NCI-H524 (cell line): ENCODE measurements at regions not wholly inside any gene's neighbourhood (a gene's known extent, or its start where the extent isn't known, plus 50 kb on each side); places are given as distances from the start of the nearest gene placed in this dataset.
A peak's percentile ranks its signal among the peaks of the same experiment; 100 is the strongest.

ENCODE experiments used
- DNase-seq, 2 experiments: peaks; one replicate each; lab custom pipeline; 2025; lab: John Stamatoyannopoulos, UW

DNA sequence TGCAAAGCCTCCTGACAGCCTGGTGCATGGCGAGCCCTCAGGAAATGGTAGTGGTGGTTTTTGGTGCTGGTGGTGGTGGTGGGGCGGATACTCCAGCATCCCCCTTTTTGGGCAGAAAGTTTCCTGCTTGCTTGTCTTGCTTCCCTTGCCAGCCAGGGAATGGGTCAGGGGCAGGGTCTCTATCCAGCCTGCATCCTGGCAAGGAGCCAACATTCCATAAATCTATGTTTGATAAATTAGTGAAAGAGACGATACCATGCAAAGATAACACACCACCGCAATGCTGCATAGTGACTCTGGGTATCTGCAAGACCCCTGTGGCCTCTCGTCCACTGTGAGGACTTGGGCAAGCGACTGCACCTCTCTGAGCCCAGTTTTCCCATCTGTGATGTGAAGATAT is 246.2 kb downstream of the LRFN2 start:
- DNase-seq, result no peak

DNA sequence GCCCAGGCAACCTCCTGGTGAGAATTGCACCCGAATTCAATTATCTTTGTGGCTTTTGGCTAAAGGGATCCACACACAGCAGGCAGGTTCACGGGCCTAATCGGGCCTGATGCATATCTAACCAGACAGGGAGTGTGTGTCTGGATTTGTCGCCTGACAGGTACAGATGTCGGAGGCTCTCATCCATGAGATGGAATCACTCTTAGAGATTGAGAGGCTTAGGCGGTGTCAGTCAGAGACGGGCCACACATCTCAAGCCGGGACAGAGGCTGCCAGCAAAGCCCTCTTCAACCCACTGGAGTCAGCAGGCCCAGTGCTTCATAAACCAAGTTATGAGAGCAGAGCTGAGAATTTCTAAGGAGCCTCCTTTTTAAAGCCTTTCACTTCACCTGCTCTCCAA is 247.0 kb downstream of the LRFN2 start:
- peak; percentile 74 to 93 for DNase-seq

DNA sequence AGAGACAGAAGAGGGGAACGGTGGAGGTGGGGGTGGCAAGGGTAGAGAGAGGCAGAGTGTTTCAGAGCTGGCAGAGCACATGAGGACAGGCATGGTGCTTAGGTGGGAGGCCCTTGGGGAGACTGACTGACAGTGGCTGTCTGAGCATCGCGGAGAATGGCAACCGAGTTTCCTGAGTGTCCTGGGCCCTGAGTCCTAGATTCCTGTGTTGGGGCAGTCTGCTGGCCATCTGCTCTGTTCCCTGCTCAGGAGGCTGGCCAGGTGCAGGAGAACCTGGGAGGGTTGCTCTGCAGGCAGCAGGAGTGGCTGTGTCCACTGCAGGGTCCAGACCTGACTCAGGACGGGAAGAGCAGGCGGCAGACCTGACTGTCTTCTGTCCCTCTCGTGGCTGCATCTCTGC is 248.9 kb downstream of the LRFN2 start:
- DNase-seq, result no peak

DNA sequence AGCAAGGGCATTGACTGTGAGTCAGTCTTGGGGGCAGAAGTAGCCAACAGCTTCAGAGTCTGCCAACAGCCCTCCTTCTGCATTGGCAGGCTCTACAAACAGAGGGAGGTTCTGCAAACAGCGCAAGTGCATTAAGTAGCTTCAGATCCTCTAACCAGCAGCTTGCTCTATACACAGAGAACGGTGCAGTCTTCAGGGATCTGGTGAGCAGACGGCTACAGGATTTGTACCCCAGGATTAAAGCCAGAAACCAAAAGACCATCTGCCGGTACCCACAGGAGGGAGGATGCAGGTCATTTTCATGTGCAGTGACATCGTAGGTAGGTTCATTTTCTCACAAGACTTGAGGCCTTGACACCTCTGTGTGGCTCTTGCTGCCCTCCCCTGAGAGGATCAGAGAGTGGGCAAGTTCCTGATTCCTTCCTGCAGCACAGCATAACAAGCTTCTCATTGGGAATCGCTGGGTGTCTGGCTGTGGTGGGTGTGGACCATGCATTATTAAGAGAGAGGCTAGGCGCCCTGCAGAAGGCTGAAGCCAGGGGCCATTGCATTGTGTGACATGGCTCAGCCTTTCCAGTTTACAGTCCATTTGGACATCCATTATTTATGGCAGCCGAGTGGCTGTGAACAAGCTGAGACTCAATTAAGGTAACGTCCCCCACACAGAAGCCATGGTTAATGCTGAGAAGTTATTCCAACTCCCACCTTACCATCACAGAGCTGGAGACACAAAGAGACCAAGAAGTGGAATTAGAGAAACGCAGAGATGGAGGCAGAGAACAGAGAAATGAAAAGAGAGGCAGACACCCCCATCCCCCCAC is 250.0 kb downstream of the LRFN2 start:
- DNase-seq, result peak; percentile 91 to 96

DNA sequence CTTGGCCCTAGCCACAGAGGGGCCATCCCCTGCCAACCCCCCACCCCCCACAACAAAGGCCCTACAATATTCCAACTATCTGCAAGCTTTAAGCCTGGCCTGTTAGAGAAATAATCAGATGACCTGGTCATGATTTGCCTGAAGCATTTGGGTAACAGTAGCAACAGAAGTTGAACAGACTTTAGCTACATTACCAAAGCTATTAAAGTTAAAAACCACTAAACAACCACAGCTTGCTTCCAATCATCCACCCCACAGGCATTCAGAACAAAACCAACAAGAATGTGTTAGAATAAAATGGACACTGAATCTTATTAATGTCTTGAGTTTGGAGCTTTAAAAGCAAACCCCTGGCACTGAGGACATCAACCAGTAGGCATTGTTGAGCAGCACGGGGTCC is 250.9 kb downstream of the LRFN2 start:
- no peak for DNase-seq

DNA sequence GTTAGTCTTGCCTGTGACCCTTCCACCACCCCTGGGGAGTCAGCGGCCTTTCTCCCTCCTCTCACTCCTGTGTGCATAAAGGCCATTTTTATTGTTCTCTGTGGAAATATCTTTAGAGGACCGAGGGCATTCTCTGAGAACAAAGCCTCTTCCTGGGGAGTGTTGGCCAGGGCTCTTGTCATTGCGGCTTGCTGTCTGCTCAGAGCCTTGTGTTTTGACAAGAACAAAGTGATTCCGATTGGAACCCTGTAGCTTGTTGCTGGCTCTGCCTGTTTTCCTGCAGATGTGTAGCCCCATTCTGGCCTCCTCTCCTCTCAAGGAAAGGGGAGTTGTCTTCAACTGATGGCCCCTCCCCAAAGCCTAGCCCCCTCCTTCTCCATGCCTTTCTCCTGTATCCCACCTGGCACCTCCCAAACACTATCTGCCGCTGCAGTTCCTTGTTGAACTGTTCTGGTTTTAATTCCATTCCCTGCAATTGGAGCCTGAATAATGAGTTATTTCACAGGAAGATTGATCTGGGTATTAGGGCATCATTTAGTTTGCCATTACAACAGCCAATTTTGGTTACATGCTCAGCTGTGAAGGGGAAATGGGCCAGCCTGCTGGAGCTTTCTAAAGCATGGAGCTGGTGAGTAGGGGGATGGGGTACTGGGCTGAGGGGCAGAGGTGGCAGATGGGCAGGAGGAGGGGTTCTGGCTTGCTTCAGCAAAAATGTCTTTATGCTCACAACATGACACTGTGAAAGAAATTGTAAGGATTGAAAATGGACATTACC is 252.5 kb downstream of the LRFN2 start:
- DNase-seq, result peak; percentile 22 to 52

DNA sequence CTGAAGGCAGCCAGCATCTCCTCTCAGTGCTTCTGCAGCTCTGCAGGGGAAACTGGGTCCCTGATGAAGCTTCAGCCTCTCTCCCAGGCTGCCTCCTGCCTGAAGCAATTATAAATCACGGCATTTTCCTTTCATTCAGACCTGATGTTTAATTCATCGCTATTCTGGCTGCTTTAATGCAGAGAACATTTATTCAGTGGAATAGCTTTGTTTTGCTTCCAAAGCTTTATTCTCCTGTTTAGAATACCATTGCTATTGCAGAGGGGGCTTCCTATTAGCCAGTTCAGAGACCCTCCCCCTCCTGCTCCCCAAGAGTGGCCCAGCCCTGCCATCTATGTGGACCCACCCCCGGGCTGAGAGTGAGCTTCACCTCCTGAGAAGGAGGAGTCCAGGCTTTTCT is 255.6 kb downstream of the LRFN2 start:
- DNase-seq, result no peak

DNA sequence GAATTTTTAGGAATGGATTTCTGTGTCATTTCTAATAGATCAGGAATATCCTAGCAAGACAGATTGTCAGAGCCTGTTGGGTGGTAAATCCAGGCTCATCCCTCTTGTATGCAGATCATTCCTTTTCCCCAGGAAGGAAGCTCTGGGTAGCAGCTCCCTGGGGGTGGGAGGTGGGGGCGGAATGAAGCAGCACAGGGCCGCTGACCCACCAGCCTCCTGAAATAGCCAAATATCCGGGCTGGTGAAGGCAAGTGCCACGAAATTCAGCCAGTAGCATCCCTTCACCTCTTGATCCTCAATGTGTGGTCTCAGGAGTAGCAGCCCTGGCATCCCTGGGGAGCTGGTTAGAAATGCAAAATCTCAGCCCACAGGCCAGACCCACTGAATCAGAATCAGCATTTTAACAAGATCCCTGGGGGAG is 256.9 kb downstream of the LRFN2 start:
- DNase-seq, result no peak

DNA sequence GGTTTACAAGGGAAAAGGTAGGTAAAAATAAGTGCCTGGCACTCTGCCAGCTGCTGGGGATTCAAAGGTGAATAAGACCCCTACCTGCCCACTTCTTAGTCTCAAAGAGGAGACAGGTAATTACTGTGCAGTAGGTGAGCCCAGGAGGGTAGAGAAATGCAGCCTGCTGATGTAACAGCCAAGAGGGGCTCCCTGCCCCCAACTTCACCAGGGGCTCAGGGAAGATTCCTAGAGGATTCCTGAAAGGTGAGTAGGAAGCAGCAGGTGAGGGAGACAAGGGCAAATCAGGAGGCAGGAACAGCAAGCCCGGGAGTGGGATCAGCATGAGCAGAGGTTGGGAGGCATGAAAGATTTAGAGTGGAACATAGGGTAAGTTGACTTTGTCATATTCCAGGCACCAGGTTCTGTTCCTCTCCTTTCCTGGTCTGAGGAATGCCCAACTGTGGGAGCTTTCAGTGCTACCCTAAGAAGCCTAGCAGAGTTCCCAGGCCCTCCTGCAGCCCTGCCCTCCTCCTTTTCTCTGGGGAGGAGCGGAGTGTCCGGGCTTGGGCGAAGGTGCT is 258.1 kb downstream of the LRFN2 start:
- DNase-seq, result no peak

DNA sequence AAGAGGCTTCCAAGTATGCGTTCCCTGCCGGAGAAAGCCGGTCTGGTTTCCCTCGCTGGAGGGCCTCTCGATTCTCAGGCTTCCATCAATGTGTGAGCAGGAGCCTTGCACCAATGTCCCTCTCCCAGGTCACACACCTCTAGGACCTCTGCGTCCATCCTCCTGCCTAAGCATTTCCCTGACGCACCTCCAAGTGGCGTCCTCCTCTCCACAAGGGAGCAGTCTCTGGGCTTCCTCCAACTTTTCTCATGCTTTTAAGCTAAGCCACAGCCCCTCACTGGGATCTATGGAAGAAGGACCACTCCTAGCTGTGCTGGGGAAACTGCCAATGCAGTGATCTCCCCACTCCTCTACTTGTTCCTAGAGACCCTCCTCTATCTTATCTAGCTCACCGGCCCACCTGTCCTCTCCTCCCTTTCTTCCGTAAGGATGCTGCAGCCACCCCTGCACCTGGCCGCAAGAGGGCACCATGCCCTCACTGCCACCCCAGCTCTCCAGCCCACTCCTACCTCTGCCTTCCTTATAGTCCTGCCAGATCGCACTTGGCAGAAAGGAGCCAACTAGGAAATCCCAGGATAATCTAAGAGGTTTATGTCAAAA is 258.7 kb downstream of the LRFN2 start:
- DNase-seq, result peak; percentile 43 to 75

DNA sequence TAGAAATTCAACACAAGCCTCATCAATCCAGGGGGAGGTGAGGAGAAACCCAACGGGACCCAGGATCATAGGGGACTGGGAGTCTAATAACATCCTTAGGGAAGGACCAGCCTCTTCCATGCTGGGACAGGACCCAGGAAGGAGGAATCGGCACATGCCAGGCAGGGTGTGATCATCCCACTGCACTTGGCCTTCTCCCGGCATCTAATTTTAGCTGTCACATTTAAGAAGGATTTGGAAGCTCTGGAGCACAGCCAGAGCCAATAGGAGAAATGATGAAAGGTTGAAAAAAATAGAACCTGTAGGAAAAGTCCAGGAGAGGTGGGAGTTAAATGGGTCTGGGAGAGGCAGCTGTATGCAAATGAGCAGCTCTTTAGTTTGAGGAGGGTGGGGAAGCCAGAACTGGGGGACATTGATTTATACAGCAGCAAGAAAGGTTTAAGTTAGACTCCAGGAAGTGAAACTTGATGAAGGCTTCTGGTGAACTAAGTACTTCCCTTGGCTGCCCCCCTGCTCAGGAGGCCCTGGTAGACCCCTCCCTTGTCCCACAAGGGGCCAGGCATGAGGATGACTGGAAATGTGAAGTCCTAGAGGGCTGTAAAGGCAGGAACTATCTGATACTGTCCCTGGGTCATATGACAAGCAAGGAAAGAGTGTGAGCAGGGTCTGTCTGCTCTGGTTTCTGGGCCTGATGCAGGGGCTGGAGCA is 260.3 kb downstream of the LRFN2 start:
- DNase-seq, result no peak

DNA sequence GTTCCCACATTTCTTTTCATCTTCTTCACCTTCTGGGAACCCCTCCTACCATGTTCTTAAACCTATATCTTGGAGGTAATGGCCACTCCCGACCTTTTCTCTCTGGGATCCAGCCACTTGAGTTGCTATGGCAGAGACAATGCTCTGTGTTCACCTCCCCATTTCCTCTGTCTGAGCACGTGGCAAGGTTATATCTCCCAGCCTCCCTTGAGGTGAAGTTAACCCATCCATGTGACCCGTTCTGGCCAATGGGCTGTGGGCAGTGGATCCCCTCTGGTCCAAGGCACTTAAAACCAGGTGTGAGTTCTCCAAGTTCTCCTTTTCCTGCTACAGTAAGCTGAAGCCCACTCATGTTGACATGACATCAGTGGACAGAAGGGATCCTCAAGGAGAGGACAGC is 261.4 kb downstream of the LRFN2 start:
- DNase-seq, result no peak

DNA sequence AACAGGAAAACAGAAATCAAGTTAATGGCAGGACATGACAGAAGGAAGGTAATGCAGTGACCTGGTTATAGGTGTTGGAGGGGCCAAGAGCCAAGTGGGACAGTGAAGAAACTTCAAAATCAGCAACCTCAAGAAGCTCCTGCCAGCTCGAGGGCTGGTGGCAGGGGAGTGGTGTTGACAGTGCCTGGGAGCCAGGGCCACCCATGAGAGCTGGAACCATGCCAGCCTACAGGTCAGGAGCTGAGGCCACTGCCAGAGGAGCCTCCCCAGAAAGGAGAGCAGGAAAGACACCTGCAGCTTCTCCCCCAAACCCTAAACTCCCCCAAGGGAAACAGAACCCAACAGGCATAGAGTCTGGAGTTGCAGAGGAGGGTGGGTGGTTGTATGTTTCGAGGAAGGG is 262.1 kb downstream of the LRFN2 start:
- no peak for DNase-seq

DNA sequence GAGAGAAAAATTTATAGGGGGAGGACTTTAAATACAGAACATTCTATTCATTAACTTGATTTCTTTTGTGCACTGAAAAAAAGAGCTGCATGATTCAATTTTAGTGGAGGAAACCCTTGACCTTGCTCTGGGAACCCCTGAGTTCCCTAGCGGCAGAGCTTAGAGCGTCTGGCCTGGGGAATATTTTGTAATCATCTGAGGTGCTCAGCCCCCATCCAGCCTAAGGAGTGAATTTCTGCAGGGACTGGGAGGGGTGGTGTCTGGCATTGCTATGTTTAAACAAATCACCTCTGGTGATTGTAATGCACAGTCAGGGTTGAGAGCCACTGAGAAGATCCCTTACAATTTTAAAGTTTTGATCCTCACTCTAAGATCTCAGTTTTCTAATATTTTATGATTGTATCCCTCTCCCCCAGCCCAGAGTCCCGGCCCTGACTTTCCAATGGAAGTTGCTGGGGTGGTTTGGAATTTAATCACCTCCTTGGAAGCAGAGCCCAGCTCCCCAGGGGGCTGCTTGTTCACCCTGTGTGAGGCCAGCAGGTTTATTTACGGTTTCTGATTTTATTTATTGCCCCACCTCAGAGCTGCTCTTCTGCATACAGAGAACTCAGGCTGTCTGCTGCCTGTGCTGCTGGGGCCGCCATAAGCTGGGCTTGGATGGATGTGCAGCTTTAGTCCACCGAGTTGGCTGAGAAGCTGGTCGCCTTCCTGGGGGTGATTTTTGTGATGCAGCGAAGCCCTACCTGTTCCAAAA is 263.1 kb downstream of the LRFN2 start:
- no peak for DNase-seq

DNA sequence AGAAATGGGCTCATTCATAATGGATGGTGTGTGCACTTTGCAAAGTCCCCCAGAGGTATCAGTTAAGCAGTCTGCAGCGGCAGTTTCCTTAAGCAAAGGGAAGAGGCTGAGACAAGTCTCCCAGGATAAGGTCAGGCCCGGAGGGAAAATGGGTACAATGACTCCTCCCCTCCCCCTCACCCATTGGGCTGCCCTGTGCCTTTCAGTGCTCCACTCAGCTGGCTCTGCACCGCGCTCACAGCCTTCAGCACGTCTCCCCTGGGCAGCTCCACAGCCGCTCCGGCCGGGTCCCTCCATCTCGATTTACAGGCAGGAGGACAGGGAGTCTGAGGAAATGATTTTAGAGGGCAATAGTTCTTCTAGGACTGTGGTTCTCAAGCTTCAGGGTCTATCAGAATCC is 264.8 kb downstream of the LRFN2 start:
- no peak for DNase-seq

DNA sequence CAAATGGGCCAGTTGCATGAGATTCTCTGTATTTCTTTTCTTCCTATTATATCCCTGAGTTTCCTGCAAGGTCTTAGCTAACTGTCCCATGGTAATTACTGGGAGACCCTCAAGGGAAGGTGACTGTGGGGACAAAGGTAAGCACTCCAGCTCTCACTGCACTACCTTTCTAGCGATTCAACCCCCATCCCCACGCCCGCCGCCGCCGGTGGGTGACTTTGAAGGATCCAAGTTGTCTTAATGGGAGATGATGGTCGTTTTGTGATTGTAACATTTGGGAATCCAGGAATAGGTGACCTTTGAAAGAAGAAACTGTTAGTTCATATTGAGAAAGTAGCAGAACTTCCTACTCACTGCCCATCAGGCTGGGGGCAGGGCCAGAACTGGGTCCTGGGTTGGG is 265.5 kb downstream of the LRFN2 start:
- DNase-seq, result no peak

DNA sequence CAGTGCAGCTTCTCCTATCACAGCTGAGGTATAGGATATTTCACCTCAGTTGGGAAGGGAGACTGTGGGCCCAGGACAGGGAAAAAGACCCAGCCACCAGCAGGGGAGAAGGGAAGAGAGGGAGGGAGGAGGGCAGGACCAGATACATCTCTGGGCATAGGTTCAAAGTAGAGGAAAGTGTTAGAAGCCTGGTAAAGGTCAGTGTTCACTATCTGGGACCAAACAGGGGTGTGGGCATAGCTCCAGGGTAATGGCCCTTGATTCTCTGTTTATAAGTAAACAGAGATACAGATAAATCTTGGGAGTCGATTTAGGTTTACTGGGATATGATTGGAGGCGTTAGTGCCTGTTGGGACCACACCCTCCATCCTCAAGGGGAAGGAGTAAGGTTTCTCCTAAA is 266.2 kb downstream of the LRFN2 start:
- no peak for DNase-seq

DNA sequence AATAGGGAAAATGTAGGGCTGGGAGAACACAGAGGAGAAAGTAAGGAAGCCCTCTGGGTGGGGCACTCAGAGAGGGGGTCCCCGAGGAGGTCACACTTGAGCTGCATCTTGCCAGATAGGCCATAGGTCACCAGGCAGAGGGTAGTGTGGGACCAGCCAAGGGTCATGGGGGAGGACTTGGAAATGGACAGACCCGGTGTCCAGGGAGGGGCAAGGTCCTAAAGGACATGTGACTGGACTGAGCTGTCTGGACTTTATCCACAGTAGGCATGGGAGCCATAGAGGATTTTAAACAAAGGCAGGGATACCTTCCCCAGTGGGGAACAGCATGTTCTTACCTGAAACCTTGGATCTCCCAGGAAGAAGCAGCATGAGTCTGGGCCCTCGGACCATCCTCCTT is 266.7 kb downstream of the LRFN2 start:
- DNase-seq, result no peak

DNA sequence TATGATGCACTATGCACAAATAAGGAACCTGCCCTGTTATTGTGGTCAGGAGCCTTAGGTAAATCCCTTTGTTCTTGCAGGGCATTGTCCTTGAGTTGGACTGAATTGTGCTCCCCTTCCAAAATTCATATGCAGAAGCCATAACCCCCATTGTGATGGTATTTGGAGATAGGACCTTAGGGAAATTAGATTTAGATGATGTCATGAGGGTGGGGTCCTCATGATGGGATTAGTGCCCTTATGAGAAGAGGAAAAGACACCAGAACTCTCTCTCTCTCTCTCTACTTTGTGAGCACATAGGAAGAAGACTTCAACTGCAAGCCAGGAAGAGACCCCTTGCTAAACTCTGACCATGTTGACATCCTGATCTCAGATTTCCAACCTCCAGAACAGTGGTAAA is 268.0 kb downstream of the LRFN2 start:
- no peak for DNase-seq

DNA sequence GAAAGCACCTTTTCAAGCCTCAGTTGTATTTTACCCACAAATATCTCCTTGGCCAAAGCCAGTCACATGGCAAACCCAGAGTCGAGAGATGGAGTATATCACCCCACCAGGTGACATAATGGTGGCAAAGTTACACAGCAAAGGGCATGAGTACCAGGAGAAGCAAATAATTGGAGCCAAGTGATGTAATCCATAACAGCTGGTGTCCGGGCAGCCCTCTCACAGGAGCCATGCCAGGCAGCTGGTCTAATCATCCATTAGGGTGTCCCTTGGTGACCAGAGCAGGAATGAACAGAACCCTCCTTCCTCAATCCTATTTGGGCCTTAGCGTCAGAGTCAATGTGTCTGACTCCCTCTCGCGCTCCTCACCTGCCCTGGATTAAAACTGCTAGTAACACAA is 272.1 kb downstream of the LRFN2 start:
- peak in 1 of 2 experiments; percentile 27 for DNase-seq

DNA sequence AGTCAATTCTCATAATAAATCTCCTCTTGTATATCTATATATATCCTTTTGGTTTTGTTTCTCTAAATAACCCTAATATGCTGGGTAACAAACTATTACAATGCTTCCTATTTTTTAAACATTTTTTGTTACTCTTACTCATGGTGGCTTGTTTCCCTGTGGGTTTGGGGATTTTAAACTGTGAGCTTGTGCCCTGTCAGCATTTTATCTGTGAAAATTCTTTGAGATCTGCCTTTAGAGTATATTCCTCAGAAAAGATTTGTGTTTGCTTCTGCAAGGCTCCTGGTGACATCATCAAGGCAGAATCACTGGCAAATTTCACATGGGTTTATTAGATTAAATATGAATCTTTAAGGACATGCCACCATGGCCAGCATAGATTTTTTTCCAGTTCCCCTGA is 273.6 kb downstream of the LRFN2 start:
- DNase-seq, result no peak
